CD8-positive, alpha-beta memory T cell (primary cell): ENCODE measurements at regions not wholly inside any gene's neighbourhood (a gene's known extent, or its start where the extent isn't known, plus 50 kb on each side); places are given as distances from the start of the nearest gene placed in this dataset.

Experiments used
- CTCF ChIA-PET: fragments of 350-600 bp; sonication (Branson Sonifier 250); formaldehyde crosslinking; loops from one replicate; lab custom pipeline; 2021; ENCODE audit warnings: antibody characterized with exemption; lab: Charles Lee
- POLR2A ChIA-PET: fragments of 350-600 bp; sonication (Branson Sonifier 250); formaldehyde crosslinking; loops from one replicate; lab custom pipeline; 2021; ENCODE audit warnings: antibody characterized with exemption; lab: Charles Lee
- DNase-seq, 5 donors: peaks; one replicate each; pipeline versions ENCODE4 v3.0.0 to v3.0.0-alpha.2; 2020 to 2022; ENCODE audit warnings: mixed read lengths in 1 of 5
- H3K27ac ChIP-seq: one replicate; pipeline ENCODE4 v1.7.0; 2013; ENCODE audit warnings: low read depth, mild to moderate bottlenecking, low read length, moderate library complexity
- H3K27me3 ChIP-seq: 2 replicates; pipeline ENCODE4 v1.7.0; 2013; ENCODE audit warnings: low read length, mild to moderate bottlenecking; ENCODE audit not compliant: insufficient read depth, poor library complexity, severe bottlenecking
- H3K36me3 ChIP-seq: 2 replicates; pipeline ENCODE4 v1.7.0; 2013; ENCODE audit warnings: mild to moderate bottlenecking, low read length, moderate library complexity; ENCODE audit not compliant: insufficient read depth
- H3K4me1 ChIP-seq: 2 replicates; pipeline ENCODE4 v1.7.0; 2013; ENCODE audit warnings: mild to moderate bottlenecking, low read length, moderate library complexity; ENCODE audit not compliant: insufficient read depth
- H3K4me3 ChIP-seq: 2 replicates; pipeline ENCODE4 v1.7.0; 2013; ENCODE audit warnings: mild to moderate bottlenecking, low read length
- H3K9me3 ChIP-seq: 2 replicates; pipeline ENCODE4 v1.7.0; 2013; ENCODE audit warnings: mild to moderate bottlenecking, low read length
- H3K27ac Mint-ChIP-seq, 8 donors: one replicate each; pipeline ENCODE4 v1.8.0; 2020 to 2021; ENCODE audit warnings: mixed read lengths in 8 of 8, mild to moderate bottlenecking in 6 of 8, inconsistent platforms in 3 of 8, moderate library complexity in 3 of 8
- H3K27me3 Mint-ChIP-seq, 2 donors: one replicate each; pipeline ENCODE4 v1.8.0; 2020 to 2021; ENCODE audit warnings: mixed read lengths in 2 of 2, mild to moderate bottlenecking in 1 of 2, moderate library complexity in 1 of 2
- H3K36me3 Mint-ChIP-seq, 3 donors: one replicate each; pipeline ENCODE4 v1.8.0; 2020 to 2021; ENCODE audit warnings: mixed read lengths in 3 of 3, inconsistent platforms in 1 of 3, mild to moderate bottlenecking in 1 of 3
- H3K4me1 Mint-ChIP-seq, 3 donors: one replicate each; pipeline ENCODE4 v1.8.0; 2020 to 2021; ENCODE audit warnings: mixed read lengths in 3 of 3, inconsistent platforms in 1 of 3, mild to moderate bottlenecking in 1 of 3
- H3K4me3 Mint-ChIP-seq, 7 donors: one replicate each; pipeline ENCODE4 v1.8.0; 2020 to 2021; ENCODE audit warnings: mixed read lengths in 7 of 7, mild to moderate bottlenecking in 6 of 7, moderate library complexity in 4 of 7, inconsistent platforms in 2 of 7
- H3K9me3 Mint-ChIP-seq, 5 donors: one replicate each; pipeline ENCODE4 v1.8.0; 2020 to 2022; ENCODE audit warnings: mixed read lengths in 5 of 5, mild to moderate bottlenecking in 3 of 5, moderate library complexity in 2 of 5, inconsistent platforms in 1 of 5

DNA sequence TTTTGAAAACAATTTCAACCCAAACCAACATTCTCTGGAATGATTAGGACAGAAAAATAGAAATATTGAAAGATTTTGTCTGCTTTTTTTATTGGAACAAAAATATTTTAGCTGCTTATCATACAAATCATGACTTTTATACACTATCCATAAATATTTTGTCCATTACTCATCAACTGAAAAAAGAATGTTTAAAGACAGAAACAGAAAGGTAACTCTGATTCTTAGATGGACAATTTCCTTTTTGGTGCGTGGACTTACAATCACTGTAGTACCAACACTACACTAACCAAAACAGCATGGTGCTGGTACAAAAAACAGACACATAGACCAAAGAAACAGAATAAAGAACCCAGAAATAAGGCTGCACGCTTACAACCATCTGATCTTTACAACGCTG is 582.8 kb upstream of the CCDC54 start:
- H3K27ac Mint-ChIP-seq, result no peak overlapping the region
- peaks cover 0 to 9% (median 0%) of the 10 kb centered on the region in 5 donors for H3K9me3 Mint-ChIP-seq
- no peak for DNase-seq
- H3K4me3 Mint-ChIP-seq, result no peak overlapping the region
- H3K27me3 Mint-ChIP-seq, result peaks cover 2 to 4% of the 10 kb centered on the region in 2 donors
- Histone ChIP-seq H3K4me1 (no peaks in the 10 kb centered on the region), H3K27ac (no peak overlapping the region), H3K9me3 (no peaks in the 10 kb centered on the region), H3K36me3 (no peaks in the 10 kb centered on the region), H3K4me3 (no peak overlapping the region), H3K27me3 (no peaks in the 10 kb centered on the region)
- ChIA-PET CTCF (interaction anchor here (0.7 kb wide), 1 partner anchor 67 kb away, joined by 3 read pairs; no protein-coding TSS in a partner anchor), POLR2A (no interaction called here)
- H3K36me3 Mint-ChIP-seq, result no peaks in the 10 kb centered on the region
- H3K4me1 Mint-ChIP-seq, result no peaks in the 10 kb centered on the region

DNA sequence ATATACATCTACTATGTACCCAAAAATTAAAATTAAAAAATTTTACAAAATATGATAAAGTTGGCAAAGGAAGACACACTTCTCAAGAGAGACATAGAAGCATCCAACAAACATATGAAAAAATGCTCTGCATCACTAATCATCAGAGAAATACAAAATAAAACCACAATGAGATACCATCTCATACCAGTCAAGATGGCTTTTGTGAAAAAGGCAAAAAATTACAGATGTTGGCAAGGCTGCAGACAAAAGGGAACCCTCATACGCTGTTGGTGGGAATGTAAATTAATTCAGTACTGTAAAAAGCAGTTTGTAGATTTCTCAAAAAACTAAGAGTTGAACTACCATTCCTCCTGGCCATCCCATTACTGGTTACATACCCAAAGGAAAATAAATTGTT is 581.7 kb upstream of the CCDC54 start:
- Mint-ChIP-seq H3K27ac (no peak overlapping the region), H3K36me3 (no peaks in the 10 kb centered on the region), H3K9me3 (peaks cover 0 to 9% (median 0%) of the 10 kb centered on the region in 5 donors), H3K4me3 (no peak overlapping the region), H3K27me3 (peaks cover 2 to 4% of the 10 kb centered on the region in 2 donors), H3K4me1 (no peaks in the 10 kb centered on the region)
- DNase-seq, result no peak
- ChIA-PET POLR2A (no interaction called here), CTCF (no interaction called here)
- no peaks in the 10 kb centered on the region for H3K9me3 ChIP-seq
- no peak overlapping the region for H3K4me3 ChIP-seq
- H3K27ac ChIP-seq, result no peak overlapping the region
- no peaks in the 10 kb centered on the region for H3K27me3 ChIP-seq
- no peaks in the 10 kb centered on the region for H3K4me1 ChIP-seq
- no peaks in the 10 kb centered on the region for H3K36me3 ChIP-seq

DNA sequence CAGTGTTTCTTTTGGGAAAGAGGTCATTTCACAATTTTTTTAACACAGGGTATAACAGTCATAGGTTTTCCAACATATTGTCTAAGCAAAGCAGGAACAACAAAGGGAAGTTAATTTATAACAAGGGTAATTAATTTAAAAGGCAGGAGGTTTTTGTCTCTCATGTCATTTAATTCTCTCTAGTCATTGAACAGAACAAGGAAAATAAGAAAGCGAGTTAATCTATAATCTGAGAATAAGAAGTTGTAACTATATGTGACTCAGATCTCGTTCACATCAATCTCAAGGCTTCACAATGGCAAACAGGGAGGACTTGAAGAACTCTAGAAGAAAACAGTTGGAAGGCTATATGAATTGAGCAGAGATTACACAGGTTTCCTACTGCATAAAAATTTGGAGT is 579.8 kb upstream of the CCDC54 start:
- no peaks in the 10 kb centered on the region for H3K36me3 ChIP-seq
- peaks cover 0 to 9% (median 0%) of the 10 kb centered on the region in 5 donors for H3K9me3 Mint-ChIP-seq
- no peaks in the 10 kb centered on the region for H3K27me3 ChIP-seq
- no peak overlapping the region for H3K27ac Mint-ChIP-seq
- H3K9me3 ChIP-seq, result no peaks in the 10 kb centered on the region
- H3K4me1 ChIP-seq, result no peaks in the 10 kb centered on the region
- no peak overlapping the region for H3K4me3 Mint-ChIP-seq
- no peak overlapping the region for H3K27ac ChIP-seq
- H3K27me3 Mint-ChIP-seq, result peaks cover 0 to 2% of the 10 kb centered on the region in 2 donors
- H3K36me3 Mint-ChIP-seq, result no peaks in the 10 kb centered on the region
- CTCF ChIA-PET, result no interaction called here
- POLR2A ChIA-PET, result no interaction called here
- H3K4me1 Mint-ChIP-seq, result no peaks in the 10 kb centered on the region
- no peak for DNase-seq
- no peak overlapping the region for H3K4me3 ChIP-seq

DNA sequence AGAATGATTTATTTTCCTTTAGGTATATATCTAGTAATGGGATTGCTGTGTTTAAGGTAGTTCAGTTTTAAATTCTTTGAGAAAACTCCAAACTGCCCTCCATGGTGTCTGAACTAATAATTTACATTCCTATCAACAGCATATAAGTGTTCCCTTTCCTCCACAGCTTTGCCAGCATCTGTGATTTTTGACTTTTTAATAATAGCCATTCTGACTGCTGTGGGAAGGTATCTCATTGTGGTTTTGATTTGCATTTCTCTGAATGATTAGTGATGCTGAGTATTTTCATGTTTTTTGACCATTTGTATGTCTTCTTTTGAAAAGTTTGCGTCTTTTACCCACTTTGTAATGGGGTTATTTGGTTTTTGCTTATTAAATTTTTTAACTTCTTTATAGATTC is 571.6 kb upstream of the CCDC54 start:
- Histone ChIP-seq H3K27me3 (no peaks in the 10 kb centered on the region), H3K4me3 (no peak overlapping the region), H3K27ac (no peak overlapping the region), H3K9me3 (no peaks in the 10 kb centered on the region), H3K36me3 (no peaks in the 10 kb centered on the region), H3K4me1 (no peaks in the 10 kb centered on the region)
- no peaks in the 10 kb centered on the region for H3K9me3 Mint-ChIP-seq
- no peaks in the 10 kb centered on the region for H3K4me1 Mint-ChIP-seq
- CTCF ChIA-PET, result no interaction called here
- no peaks in the 10 kb centered on the region for H3K36me3 Mint-ChIP-seq
- H3K27me3 Mint-ChIP-seq, result peaks cover 0 to 3% of the 10 kb centered on the region in 2 donors
- no peak for DNase-seq
- H3K27ac Mint-ChIP-seq, result no peak overlapping the region
- POLR2A ChIA-PET, result no interaction called here
- no peak overlapping the region for H3K4me3 Mint-ChIP-seq

DNA sequence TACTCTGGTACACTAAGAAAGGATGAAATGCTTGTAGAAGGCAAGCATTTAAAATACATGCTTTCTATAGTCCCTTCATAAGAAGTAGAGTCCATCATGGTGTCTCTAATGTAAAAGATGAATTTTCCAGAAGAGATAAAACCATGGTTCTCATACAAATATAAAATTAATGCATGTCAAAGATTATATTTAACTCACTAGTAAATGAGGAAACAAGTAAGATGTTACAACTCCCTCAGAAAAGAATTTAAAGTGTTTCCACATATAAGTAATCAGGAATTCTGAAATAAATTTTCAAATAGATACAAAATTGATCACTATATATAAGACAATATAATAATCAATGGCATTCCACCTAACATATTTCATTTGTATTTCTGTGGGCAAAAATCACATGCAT is 570.3 kb upstream of the CCDC54 start:
- CTCF ChIA-PET, result no interaction called here
- POLR2A ChIA-PET, result no interaction called here
- H3K27me3 Mint-ChIP-seq, result peaks cover 0 to 3% of the 10 kb centered on the region in 2 donors

DNA sequence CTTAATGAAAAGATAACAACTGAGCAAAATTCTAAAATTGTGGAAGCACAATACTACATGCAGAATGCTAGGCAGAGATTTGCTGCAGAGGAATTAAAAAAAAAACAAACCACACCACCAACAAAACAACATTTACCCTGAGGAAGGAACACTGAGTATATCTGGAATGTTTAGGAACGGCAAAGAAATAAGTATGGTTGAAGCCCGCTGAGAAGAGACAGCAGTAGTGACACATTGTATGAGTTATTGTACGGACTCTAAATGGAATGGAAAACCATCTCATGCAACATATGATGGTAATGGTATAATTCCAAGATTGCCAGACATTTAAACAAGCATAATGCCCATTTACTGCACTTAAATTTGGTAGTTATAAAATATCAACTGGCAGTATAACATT is 568.2 kb upstream of the CCDC54 start:
- no peak overlapping the region for H3K27ac Mint-ChIP-seq
- ChIA-PET CTCF (no interaction called here), POLR2A (no interaction called here)
- no peaks in the 10 kb centered on the region for H3K4me1 ChIP-seq
- no peaks in the 10 kb centered on the region for H3K4me1 Mint-ChIP-seq
- no peak overlapping the region for H3K4me3 ChIP-seq
- no peak for DNase-seq
- H3K9me3 Mint-ChIP-seq, result no peaks in the 10 kb centered on the region
- H3K27ac ChIP-seq, result no peak overlapping the region
- H3K36me3 ChIP-seq, result no peaks in the 10 kb centered on the region
- no peak overlapping the region for H3K4me3 Mint-ChIP-seq
- H3K27me3 ChIP-seq, result no peaks in the 10 kb centered on the region
- peaks cover 0 to 3% of the 10 kb centered on the region in 2 donors for H3K27me3 Mint-ChIP-seq
- H3K36me3 Mint-ChIP-seq, result no peaks in the 10 kb centered on the region
- H3K9me3 ChIP-seq, result no peaks in the 10 kb centered on the region

More for the DNA sequence above, 570.3 kb upstream of the CCDC54 start:
- Mint-ChIP-seq H3K36me3 (no peaks in the 10 kb centered on the region), H3K4me3 (no peak overlapping the region), H3K9me3 (no peaks in the 10 kb centered on the region), H3K4me1 (no peaks in the 10 kb centered on the region), H3K27ac (no peak overlapping the region)
- no peak overlapping the region for H3K4me3 ChIP-seq
- DNase-seq, result no peak
- H3K9me3 ChIP-seq, result no peaks in the 10 kb centered on the region
- H3K27ac ChIP-seq, result no peak overlapping the region
- no peaks in the 10 kb centered on the region for H3K27me3 ChIP-seq
- no peaks in the 10 kb centered on the region for H3K4me1 ChIP-seq
- no peaks in the 10 kb centered on the region for H3K36me3 ChIP-seq

DNA sequence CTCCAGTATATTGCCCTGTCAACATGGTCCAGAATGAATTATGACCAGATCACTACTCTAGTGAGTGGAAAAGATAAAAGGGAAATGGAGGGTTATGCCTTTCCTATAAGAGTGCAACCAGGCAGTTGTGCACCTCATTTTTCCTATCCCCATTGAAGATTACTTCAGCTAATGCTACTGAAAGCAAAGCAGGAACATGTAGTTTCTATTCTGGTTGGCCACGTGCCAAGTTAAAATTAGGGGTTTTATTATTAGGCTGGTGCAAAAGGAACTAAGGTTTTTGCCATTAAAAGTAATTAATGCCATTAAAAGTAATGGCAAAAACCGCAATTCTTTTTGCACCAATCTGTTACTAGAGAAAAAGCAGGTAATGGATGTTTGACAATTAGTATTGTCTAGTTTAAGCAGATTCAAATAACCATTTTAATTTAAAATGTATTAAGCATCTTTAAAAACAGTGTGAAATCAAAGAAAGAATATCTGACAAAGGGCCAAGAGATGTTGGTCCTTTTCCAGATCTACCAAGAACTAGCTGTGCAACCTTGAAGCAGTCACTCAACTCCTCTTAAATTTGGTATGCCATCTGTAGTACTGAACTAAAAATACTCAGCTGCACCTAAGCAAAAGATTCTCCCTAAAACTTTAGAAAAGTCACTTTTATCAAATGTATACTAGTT is 567.5 kb upstream of the CCDC54 start:
- Mint-ChIP-seq H3K4me3 (no peak overlapping the region), H3K4me1 (no peaks in the 10 kb centered on the region), H3K27ac (no peak overlapping the region), H3K36me3 (no peaks in the 10 kb centered on the region), H3K9me3 (no peaks in the 10 kb centered on the region), H3K27me3 (peaks cover 0 to 3% of the 10 kb centered on the region in 2 donors)
- H3K4me1 ChIP-seq, result no peaks in the 10 kb centered on the region
- no peaks in the 10 kb centered on the region for H3K27me3 ChIP-seq
- ChIA-PET CTCF (no interaction called here), POLR2A (no interaction called here)
- DNase-seq, result no peak
- no peak overlapping the region for H3K4me3 ChIP-seq
- no peaks in the 10 kb centered on the region for H3K36me3 ChIP-seq
- H3K27ac ChIP-seq, result no peak overlapping the region
- H3K9me3 ChIP-seq, result no peaks in the 10 kb centered on the region

DNA sequence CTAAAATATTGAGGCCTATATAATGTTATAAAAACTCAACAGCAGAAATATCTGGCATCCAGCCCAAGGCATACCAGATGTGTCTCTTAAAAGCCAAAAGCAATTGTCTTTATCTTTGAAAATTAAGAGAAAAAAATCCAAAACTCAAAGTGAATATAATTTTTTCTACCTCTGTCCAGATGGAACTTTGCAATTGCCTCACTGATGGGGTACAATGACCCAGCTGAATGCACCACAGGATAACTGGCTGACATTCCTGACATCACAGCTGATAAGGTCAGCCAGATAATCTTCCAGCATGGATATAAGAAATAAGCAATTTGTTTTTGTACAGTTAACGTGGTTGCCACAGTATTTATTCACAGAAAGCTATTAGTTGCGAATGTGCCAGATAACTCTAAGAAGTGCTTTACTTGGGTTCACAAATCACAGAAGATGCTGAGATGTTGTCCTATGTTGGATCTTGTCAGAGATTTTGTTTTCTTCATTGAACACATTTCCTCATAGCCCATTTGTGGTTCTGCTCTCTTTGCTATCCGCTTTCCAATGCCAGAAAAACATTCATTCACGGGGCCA is 566.9 kb upstream of the CCDC54 start:
- no peak overlapping the region for H3K4me3 Mint-ChIP-seq
- POLR2A ChIA-PET, result no interaction called here
- Histone ChIP-seq H3K4me1 (no peaks in the 10 kb centered on the region), H3K4me3 (no peak overlapping the region), H3K27me3 (no peaks in the 10 kb centered on the region), H3K27ac (no peak overlapping the region), H3K9me3 (no peaks in the 10 kb centered on the region), H3K36me3 (no peaks in the 10 kb centered on the region)
- DNase-seq, result no peak
- H3K27ac Mint-ChIP-seq, result no peak overlapping the region
- no peaks in the 10 kb centered on the region for H3K9me3 Mint-ChIP-seq
- no peaks in the 10 kb centered on the region for H3K4me1 Mint-ChIP-seq
- H3K27me3 Mint-ChIP-seq, result peaks cover 0 to 3% of the 10 kb centered on the region in 2 donors
- CTCF ChIA-PET, result no interaction called here
- H3K36me3 Mint-ChIP-seq, result no peaks in the 10 kb centered on the region
